ENCODE measurements at regions not wholly inside any gene's neighbourhood (a gene's known extent, or its start where the extent isn't known, plus 50 kb on each side); places are given as distances from the start of the nearest gene placed in this dataset.

- H3K27ac ChIP-seq (ENCODE audit: low read depth, low read length, poor library complexity, severe bottlenecking), result no peak overlapping the region
- intact Hi-C loops (cut with micrococcal nuclease; ENCODE audit: unreplicated experiment), result loop anchor here (2.0 to 5.0 kb wide), 3 partner anchors 107 to 1111 kb away; no protein-coding TSS in a partner anchor
- H3K36me3 ChIP-seq (ENCODE audit: insufficient read depth, low read length, poor library complexity, severe bottlenecking), result no peaks in the 10 kb centered on the region
- CTCF ChIA-PET, result no interaction called here
- DNase-seq (ENCODE audit: low spot score), result no peak
- no TSS peak for BruUV-seq (replicated peaks)
- H3K9me3 ChIP-seq (ENCODE audit: low read depth, low read length, poor library complexity, severe bottlenecking), result peaks cover 6% of the 10 kb centered on the region
- no peak overlapping the region for H3K4me3 ChIP-seq (ENCODE audit: low read depth, low read length, poor library complexity, severe bottlenecking)
- H3K4me1 ChIP-seq (ENCODE audit: insufficient read depth, low read length, poor library complexity, severe bottlenecking), result peaks cover 7% of the 10 kb centered on the region
- H3K27me3 ChIP-seq (replicated peaks; ENCODE audit: insufficient read depth, low read depth, low read length, poor library complexity), result no peaks in the 10 kb centered on the region
- TF ChIP-seq, protein P1, sequence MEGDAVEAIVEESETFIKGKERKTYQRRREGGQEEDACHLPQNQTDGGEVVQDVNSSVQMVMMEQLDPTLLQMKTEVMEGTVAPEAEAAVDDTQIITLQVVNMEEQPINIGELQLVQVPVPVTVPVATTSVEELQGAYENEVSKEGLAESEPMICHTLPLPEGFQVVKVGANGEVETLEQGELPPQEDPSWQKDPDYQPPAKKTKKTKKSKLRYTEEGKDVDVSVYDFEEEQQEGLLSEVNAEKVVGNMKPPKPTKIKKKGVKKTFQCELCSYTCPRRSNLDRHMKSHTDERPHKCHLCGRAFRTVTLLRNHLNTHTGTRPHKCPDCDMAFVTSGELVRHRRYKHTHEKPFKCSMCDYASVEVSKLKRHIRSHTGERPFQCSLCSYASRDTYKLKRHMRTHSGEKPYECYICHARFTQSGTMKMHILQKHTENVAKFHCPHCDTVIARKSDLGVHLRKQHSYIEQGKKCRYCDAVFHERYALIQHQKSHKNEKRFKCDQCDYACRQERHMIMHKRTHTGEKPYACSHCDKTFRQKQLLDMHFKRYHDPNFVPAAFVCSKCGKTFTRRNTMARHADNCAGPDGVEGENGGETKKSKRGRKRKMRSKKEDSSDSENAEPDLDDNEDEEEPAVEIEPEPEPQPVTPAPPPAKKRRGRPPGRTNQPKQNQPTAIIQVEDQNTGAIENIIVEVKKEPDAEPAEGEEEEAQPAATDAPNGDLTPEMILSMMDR (conservative IDR thresholded peaks at IDR 0.05; ENCODE audit: low read depth, low read length), result no peak
- no peak for TF ChIP-seq EZH2 (IDR thresholded peaks at IDR 0.05; ENCODE audit: borderline replicate concordance, low read depth, low read length, poor library complexity, severe bottlenecking)
- POLR2A ChIA-PET (ENCODE audit: low non-redundant PET), result interaction anchor here (0.7 kb wide), 1 partner anchor 404 kb away, joined by 3 read pairs; no protein-coding TSS in a partner anchor
Observed at GRCh38 chr12:92989715-92990484, 60.8 kb upstream of the EEA1 start.

DNA sequence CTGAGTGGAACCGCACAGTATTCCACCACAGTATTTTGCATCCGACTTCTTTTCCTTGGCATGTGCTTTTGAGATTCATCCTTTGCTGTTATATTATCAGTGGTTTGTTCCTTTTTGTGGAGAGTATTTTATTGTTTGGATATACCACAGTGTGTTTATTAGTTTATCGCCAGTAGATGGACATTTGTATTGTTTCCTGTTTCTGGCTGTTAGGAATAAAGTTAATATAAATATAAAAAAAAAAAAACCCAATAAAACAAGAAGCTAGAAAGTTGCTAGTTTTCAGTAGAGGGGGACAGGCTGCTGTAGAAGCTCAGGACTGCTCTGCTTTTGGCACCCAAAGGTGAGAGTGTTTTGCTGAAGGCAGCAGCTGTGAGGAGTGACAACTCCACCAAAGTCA is 62.0 kb upstream of the EEA1 start:
- no peak for TF ChIP-seq EZH2 (IDR thresholded peaks at IDR 0.05; ENCODE audit: borderline replicate concordance, low read depth, low read length, poor library complexity, severe bottlenecking)
- TF ChIP-seq, protein P1 (conservative IDR thresholded peaks at IDR 0.05; ENCODE audit: low read depth, low read length), result no peak
- Histone ChIP-seq H3K9me3 (ENCODE audit: low read depth, low read length, poor library complexity, severe bottlenecking) (peaks cover 6% of the 10 kb centered on the region), H3K4me3 (ENCODE audit: low read depth, low read length, poor library complexity, severe bottlenecking) (no peak overlapping the region), H3K27ac (ENCODE audit: low read depth, low read length, poor library complexity, severe bottlenecking) (no peak overlapping the region), H3K4me1 (ENCODE audit: insufficient read depth, low read length, poor library complexity, severe bottlenecking) (peaks cover 7% of the 10 kb centered on the region), H3K27me3 (replicated peaks; ENCODE audit: insufficient read depth, low read depth, low read length, poor library complexity) (no peaks in the 10 kb centered on the region), H3K36me3 (ENCODE audit: insufficient read depth, low read length, poor library complexity, severe bottlenecking) (no peaks in the 10 kb centered on the region)
- no peak for DNase-seq (ENCODE audit: low spot score)
- CTCF ChIA-PET, result no interaction called here
- BruUV-seq (replicated peaks), result no TSS peak
- POLR2A ChIA-PET (ENCODE audit: low non-redundant PET), result no interaction called here
- intact Hi-C loops (cut with micrococcal nuclease; ENCODE audit: unreplicated experiment), result no loop called here

DNA sequence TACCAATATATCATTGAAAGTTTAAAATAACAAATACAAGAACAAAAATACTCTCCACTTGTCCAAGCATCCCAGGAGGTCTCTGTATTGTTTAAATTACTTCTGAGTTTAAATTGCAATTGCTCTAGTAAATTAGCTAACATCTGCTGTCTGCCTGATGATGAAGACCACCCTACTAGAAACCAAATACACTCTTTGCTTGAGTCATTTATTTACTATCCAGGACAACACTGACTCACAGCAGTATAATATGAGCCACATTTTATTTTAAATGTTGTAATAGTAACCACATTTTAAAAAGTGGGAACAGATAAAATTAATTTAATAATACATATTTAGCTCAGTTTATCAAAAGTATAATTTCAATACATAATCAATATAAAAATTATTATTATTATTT is 62.9 kb upstream of the EEA1 start:
- DNase-seq (ENCODE audit: low spot score), result no peak
- intact Hi-C loops (cut with micrococcal nuclease; ENCODE audit: unreplicated experiment), result no loop called here
- Histone ChIP-seq H3K4me3 (ENCODE audit: low read depth, low read length, poor library complexity, severe bottlenecking) (no peak overlapping the region), H3K4me1 (ENCODE audit: insufficient read depth, low read length, poor library complexity, severe bottlenecking) (peaks cover 7% of the 10 kb centered on the region), H3K27me3 (replicated peaks; ENCODE audit: insufficient read depth, low read depth, low read length, poor library complexity) (no peaks in the 10 kb centered on the region), H3K27ac (ENCODE audit: low read depth, low read length, poor library complexity, severe bottlenecking) (no peak overlapping the region), H3K9me3 (ENCODE audit: low read depth, low read length, poor library complexity, severe bottlenecking) (peaks cover 6% of the 10 kb centered on the region), H3K36me3 (ENCODE audit: insufficient read depth, low read length, poor library complexity, severe bottlenecking) (no peaks in the 10 kb centered on the region)
- TF ChIP-seq EZH2 (IDR thresholded peaks at IDR 0.05; ENCODE audit: borderline replicate concordance, low read depth, low read length, poor library complexity, severe bottlenecking), result no peak
- TF ChIP-seq, protein P1 (conservative IDR thresholded peaks at IDR 0.05; ENCODE audit: low read depth, low read length), result no peak
- ChIA-PET POLR2A (ENCODE audit: low non-redundant PET) (no interaction called here), CTCF (no interaction called here)
- no TSS peak for BruUV-seq (replicated peaks)
